GM23338 (cell line): ENCODE measurements at regions not wholly inside any gene's neighbourhood (a gene's known extent, or its start where the extent isn't known, plus 50 kb on each side); places are given as distances from the start of the nearest gene placed in this dataset.

Experiments
- ATAC-seq: fragments of 200-7000 bp; cut with Tn5 transposase; 3 replicates; pipeline ENCODE4 v1.9.1; 2020
- DNase-seq: peaks from one replicate; pipeline ENCODE4 v3.0.0-alpha.2; 2015; ENCODE audit warnings: low spot score
- H2AFZ ChIP-seq: fragments of 200-600 bp; sonication (generic); 2 replicates; pipeline ENCODE4 v1.8.0; 2016; ENCODE audit warnings: antibody characterized with exemption, mild to moderate bottlenecking, moderate library complexity
- H3F3A ChIP-seq: fragments of 200-600 bp; sonication (generic); replicated peaks from 2 replicates; pipeline ENCODE4 v1.8.0; 2017; ENCODE audit warnings: antibody characterized with exemption, mixed run types, low read depth
- H3K27ac ChIP-seq: fragments of 200-600 bp; sonication (generic); 2 replicates; pipeline ENCODE4 v1.6.1; 2016; ENCODE audit warnings: low read depth
- H3K27me3 ChIP-seq: fragments of 200-600 bp; sonication (generic); 2 replicates; pipeline ENCODE4 v1.8.0; 2016; ENCODE audit warnings: mild to moderate bottlenecking, mixed run types, moderate library complexity; ENCODE audit not compliant: insufficient read depth
- H3K36me3 ChIP-seq: fragments of 200-600 bp; sonication (generic); 2 replicates; pipeline ENCODE4 v1.8.0; 2016; ENCODE audit warnings: mild to moderate bottlenecking; ENCODE audit not compliant: insufficient read depth
- H3K4me1 ChIP-seq: fragments of 200-600 bp; sonication (generic); 2 replicates; pipeline ENCODE4 v1.8.0; 2016; ENCODE audit warnings: mild to moderate bottlenecking, moderate library complexity; ENCODE audit not compliant: insufficient read depth
- H3K4me2 ChIP-seq: fragments of 200-600 bp; sonication (generic); 2 replicates; pipeline ENCODE4 v1.7.1; 2017; ENCODE audit warnings: mixed run types
- H3K4me3 ChIP-seq: fragments of 200-600 bp; sonication (generic); 2 replicates; pipeline ENCODE4 v1.6.1; 2016; ENCODE audit warnings: mixed run types
- H3K79me2 ChIP-seq: fragments of 200-600 bp; sonication (generic); replicated peaks from 2 replicates; pipeline ENCODE4 v1.8.0; 2017; ENCODE audit warnings: mild to moderate bottlenecking; ENCODE audit not compliant: insufficient read depth
- H3K9me2 ChIP-seq: fragments of 200-600 bp; sonication (generic); 2 replicates; pipeline ENCODE4 v1.8.0; 2017; ENCODE audit not compliant: insufficient read depth
- H4K20me1 ChIP-seq: fragments of 200-600 bp; sonication (generic); replicated peaks from 2 replicates; pipeline ENCODE4 v1.8.0; 2017; ENCODE audit warnings: mild to moderate bottlenecking; ENCODE audit not compliant: insufficient read depth
- H3K27ac Mint-ChIP-seq: 2 replicates; pipeline ENCODE4 v1.8.0; 2020; ENCODE audit warnings: inconsistent platforms, mild to moderate bottlenecking, moderate library complexity, mixed read lengths
- H3K27me3 Mint-ChIP-seq: 3 replicates; pipeline ENCODE4 v1.8.0; 2022; ENCODE audit warnings: low read depth, mild to moderate bottlenecking, moderate library complexity, mixed read lengths, inconsistent platforms; ENCODE audit not compliant: insufficient read depth, poor library complexity
- H3K36me3 Mint-ChIP-seq: 3 replicates; pipeline ENCODE4 v1.8.0; 2021; ENCODE audit warnings: low read depth, mild to moderate bottlenecking, inconsistent platforms, moderate library complexity, mixed read lengths
- H3K4me1 Mint-ChIP-seq: 3 replicates; pipeline ENCODE4 v1.8.0; 2020; ENCODE audit warnings: mild to moderate bottlenecking, inconsistent platforms, mixed read lengths
- H3K4me3 Mint-ChIP-seq: 3 replicates; pipeline ENCODE4 v1.8.0; 2021; ENCODE audit warnings: moderate library complexity, mild to moderate bottlenecking, inconsistent platforms, mixed read lengths
- H3K9me3 Mint-ChIP-seq: 3 replicates; pipeline ENCODE4 v1.8.0; 2020; ENCODE audit warnings: moderate library complexity, mild to moderate bottlenecking, inconsistent platforms, mixed read lengths
- CREB1 ChIP-seq: fragments of 250-450 bp; sonication (Bioruptor Pico); IDR thresholded peaks from 2 replicates; pipeline ENCODE4 v1.5.0; 2020; ENCODE audit warnings: low read depth, mild to moderate bottlenecking, moderate library complexity
- EZH2 ChIP-seq: fragments of 200-600 bp; sonication (generic); IDR thresholded peaks from one replicate; pipeline ENCODE4 v1.8.0; 2017; ENCODE audit warnings: antibody characterized with exemption, mild to moderate bottlenecking, low read depth; ENCODE audit not compliant: unreplicated experiment
- EZH2phosphoT487 ChIP-seq: fragments of 200-600 bp; sonication (generic); IDR thresholded peaks from one replicate; pipeline ENCODE4 v1.8.1; 2018; ENCODE audit warnings: antibody characterized with exemption; ENCODE audit not compliant: unreplicated experiment
- JUNB ChIP-seq: IDR thresholded peaks from one replicate; pipeline ENCODE4 v1.6.1; 2016; ENCODE audit warnings: antibody characterized with exemption; ENCODE audit not compliant: unreplicated experiment
- NANOG ChIP-seq: IDR thresholded peaks from 2 replicates; pipeline ENCODE4 v1.6.1; 2016; ENCODE audit warnings: antibody characterized with exemption, borderline replicate concordance
- POLR2AphosphoS5 ChIP-seq: IDR thresholded peaks from 2 replicates; pipeline ENCODE4 v1.6.1; 2016; ENCODE audit warnings: antibody characterized with exemption, low read depth
- STAT1 ChIP-seq: IDR thresholded peaks from one replicate; pipeline ENCODE4 v1.6.1; 2016; ENCODE audit warnings: antibody characterized with exemption; ENCODE audit not compliant: unreplicated experiment
- ZNF114 ChIP-seq: fragments of 250-450 bp; sonication (Bioruptor Pico); IDR thresholded peaks from 2 replicates; pipeline ENCODE4 v1.5.0; 2020; ENCODE audit warnings: mild to moderate bottlenecking, moderate library complexity
- ZNF331 ChIP-seq: fragments of 250-450 bp; sonication (Bioruptor Pico); IDR thresholded peaks from 2 replicates; pipeline ENCODE4 v1.5.0; 2020; ENCODE audit warnings: low read depth, mild to moderate bottlenecking, moderate library complexity
- TF ChIP-seq, protein P1 (sequence below): IDR thresholded peaks from one replicate; pipeline ENCODE4 v1.6.1; 2018; ENCODE audit warnings: antibody characterized with exemption; ENCODE audit not compliant: unreplicated experiment
- TF ChIP-seq, protein P2 (sequence below): IDR thresholded peaks from 2 replicates; pipeline ENCODE4 v1.6.1; 2016; ENCODE audit warnings: antibody characterized with exemption
- TF ChIP-seq, protein P3 (sequence below): fragments of 250-450 bp; sonication (Bioruptor Pico); IDR thresholded peaks from 2 replicates; pipeline ENCODE4 v1.5.0; 2020; ENCODE audit warnings: mild to moderate bottlenecking, moderate library complexity
- TF ChIP-seq, protein P4 (sequence below), 2 experiments: fragments of 200-600 bp in 1 of 2; sonication (generic) in 1 of 2; conservative IDR thresholded peaks; 2 replicates each; pipeline versions ENCODE4 v1.5.1 to v1.6.1; 2016 to 2017; ENCODE audit warnings: antibody characterized with exemption in 2 of 2, low read depth in 2 of 2, mild to moderate bottlenecking in 2 of 2, moderate library complexity in 1 of 2

DNA sequence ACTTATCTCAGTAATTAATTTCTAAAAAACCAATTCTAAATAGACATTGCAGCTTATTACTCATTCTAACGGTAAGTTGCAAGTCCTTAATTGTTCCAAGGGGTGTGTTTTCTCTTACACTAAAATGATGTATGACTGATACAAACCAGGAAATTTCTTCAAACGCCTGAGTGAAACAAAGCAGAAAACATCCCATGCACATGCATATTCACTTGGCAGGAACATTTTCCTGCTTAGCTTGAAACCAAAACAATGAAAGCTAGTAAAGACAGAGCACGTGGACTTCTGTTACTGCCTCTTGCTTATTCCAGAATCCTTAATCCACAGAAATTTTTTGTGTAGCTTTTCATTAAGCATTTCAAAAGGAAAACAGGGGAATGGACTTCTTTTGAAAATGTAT, 187.7 kb downstream of the MTERF1 start:
- no peak overlapping the region for H3K4me3 Mint-ChIP-seq
- Histone ChIP-seq H3K27me3 (no peaks in the 10 kb centered on the region), H3K4me2 (peak overlapping the region; percentile 22), H3K9me2 (peaks cover 10% of the 10 kb centered on the region; the same call in 1 of the 2 replicates), H3K36me3 (no peaks in the 10 kb centered on the region), H4K20me1 (no peaks in the 10 kb centered on the region), H3K4me3 (no peak overlapping the region), H3K27ac (no peak overlapping the region), H3K79me2 (no peaks in the 10 kb centered on the region), H3K4me1 (peaks cover 11% of the 10 kb centered on the region; the same call in 1 of the 2 replicates), H3F3A (no peaks in the 10 kb centered on the region), H2AFZ (no peak overlapping the region)
- H3K27me3 Mint-ChIP-seq: no peaks in the 10 kb centered on the region
- DNase-seq: no peak
- TF ChIP-seq POLR2AphosphoS5 (no peak), ZNF114 (CRISPR knock-in tag) (no peak), JUNB (no peak), STAT1 (no peak), EZH2phosphoT487 (no peak), ZNF331 (no peak), CREB1 (CRISPR knock-in tag) (no peak), EZH2 (no peak), NANOG (no peak)
- TF ChIP-seq, protein P1, sequence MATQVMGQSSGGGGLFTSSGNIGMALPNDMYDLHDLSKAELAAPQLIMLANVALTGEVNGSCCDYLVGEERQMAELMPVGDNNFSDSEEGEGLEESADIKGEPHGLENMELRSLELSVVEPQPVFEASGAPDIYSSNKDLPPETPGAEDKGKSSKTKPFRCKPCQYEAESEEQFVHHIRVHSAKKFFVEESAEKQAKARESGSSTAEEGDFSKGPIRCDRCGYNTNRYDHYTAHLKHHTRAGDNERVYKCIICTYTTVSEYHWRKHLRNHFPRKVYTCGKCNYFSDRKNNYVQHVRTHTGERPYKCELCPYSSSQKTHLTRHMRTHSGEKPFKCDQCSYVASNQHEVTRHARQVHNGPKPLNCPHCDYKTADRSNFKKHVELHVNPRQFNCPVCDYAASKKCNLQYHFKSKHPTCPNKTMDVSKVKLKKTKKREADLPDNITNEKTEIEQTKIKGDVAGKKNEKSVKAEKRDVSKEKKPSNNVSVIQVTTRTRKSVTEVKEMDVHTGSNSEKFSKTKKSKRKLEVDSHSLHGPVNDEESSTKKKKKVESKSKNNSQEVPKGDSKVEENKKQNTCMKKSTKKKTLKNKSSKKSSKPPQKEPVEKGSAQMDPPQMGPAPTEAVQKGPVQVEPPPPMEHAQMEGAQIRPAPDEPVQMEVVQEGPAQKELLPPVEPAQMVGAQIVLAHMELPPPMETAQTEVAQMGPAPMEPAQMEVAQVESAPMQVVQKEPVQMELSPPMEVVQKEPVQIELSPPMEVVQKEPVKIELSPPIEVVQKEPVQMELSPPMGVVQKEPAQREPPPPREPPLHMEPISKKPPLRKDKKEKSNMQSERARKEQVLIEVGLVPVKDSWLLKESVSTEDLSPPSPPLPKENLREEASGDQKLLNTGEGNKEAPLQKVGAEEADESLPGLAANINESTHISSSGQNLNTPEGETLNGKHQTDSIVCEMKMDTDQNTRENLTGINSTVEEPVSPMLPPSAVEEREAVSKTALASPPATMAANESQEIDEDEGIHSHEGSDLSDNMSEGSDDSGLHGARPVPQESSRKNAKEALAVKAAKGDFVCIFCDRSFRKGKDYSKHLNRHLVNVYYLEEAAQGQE: no peak
- TF ChIP-seq, protein P2, sequence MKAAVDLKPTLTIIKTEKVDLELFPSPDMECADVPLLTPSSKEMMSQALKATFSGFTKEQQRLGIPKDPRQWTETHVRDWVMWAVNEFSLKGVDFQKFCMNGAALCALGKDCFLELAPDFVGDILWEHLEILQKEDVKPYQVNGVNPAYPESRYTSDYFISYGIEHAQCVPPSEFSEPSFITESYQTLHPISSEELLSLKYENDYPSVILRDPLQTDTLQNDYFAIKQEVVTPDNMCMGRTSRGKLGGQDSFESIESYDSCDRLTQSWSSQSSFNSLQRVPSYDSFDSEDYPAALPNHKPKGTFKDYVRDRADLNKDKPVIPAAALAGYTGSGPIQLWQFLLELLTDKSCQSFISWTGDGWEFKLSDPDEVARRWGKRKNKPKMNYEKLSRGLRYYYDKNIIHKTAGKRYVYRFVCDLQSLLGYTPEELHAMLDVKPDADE: no peak
- TF ChIP-seq, protein P3, sequence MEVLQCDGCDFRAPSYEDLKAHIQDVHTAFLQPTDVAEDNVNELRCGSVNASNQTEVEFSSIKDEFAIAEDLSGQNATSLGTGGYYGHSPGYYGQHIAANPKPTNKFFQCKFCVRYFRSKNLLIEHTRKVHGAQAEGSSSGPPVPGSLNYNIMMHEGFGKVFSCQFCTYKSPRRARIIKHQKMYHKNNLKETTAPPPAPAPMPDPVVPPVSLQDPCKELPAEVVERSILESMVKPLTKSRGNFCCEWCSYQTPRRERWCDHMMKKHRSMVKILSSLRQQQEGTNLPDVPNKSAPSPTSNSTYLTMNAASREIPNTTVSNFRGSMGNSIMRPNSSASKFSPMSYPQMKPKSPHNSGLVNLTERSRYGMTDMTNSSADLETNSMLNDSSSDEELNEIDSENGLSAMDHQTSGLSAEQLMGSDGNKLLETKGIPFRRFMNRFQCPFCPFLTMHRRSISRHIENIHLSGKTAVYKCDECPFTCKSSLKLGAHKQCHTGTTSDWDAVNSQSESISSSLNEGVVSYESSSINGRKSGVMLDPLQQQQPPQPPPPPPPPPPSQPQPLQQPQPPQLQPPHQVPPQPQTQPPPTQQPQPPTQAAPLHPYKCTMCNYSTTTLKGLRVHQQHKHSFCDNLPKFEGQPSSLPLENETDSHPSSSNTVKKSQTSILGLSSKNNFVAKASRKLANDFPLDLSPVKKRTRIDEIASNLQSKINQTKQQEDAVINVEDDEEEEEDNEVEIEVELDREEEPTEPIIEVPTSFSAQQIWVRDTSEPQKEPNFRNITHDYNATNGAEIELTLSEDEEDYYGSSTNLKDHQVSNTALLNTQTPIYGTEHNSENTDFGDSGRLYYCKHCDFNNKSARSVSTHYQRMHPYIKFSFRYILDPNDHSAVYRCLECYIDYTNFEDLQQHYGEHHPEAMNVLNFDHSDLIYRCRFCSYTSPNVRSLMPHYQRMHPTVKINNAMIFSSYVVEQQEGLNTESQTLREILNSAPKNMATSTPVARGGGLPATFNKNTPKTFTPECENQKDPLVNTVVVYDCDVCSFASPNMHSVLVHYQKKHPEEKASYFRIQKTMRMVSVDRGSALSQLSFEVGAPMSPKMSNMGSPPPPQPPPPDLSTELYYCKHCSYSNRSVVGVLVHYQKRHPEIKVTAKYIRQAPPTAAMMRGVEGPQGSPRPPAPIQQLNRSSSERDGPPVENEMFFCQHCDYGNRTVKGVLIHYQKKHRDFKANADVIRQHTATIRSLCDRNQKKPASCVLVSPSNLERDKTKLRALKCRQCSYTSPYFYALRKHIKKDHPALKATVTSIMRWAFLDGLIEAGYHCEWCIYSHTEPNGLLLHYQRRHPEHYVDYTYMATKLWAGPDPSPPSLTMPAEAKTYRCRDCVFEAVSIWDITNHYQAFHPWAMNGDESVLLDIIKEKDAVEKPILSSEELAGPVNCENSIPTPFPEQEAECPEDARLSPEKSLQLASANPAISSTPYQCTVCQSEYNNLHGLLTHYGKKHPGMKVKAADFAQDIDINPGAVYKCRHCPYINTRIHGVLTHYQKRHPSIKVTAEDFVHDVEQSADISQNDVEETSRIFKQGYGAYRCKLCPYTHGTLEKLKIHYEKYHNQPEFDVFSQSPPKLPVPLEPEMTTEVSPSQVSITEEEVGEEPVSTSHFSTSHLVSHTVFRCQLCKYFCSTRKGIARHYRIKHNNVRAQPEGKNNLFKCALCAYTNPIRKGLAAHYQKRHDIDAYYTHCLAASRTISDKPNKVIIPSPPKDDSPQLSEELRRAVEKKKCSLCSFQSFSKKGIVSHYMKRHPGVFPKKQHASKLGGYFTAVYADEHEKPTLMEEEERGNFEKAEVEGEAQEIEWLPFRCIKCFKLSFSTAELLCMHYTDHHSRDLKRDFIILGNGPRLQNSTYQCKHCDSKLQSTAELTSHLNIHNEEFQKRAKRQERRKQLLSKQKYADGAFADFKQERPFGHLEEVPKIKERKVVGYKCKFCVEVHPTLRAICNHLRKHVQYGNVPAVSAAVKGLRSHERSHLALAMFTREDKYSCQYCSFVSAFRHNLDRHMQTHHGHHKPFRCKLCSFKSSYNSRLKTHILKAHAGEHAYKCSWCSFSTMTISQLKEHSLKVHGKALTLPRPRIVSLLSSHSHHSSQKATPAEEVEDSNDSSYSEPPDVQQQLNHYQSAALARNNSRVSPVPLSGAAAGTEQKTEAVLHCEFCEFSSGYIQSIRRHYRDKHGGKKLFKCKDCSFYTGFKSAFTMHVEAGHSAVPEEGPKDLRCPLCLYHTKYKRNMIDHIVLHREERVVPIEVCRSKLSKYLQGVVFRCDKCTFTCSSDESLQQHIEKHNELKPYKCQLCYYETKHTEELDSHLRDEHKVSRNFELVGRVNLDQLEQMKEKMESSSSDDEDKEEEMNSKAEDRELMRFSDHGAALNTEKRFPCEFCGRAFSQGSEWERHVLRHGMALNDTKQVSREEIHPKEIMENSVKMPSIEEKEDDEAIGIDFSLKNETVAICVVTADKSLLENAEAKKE (CRISPR knock-in tag): no peak
- TF ChIP-seq, protein P4, sequence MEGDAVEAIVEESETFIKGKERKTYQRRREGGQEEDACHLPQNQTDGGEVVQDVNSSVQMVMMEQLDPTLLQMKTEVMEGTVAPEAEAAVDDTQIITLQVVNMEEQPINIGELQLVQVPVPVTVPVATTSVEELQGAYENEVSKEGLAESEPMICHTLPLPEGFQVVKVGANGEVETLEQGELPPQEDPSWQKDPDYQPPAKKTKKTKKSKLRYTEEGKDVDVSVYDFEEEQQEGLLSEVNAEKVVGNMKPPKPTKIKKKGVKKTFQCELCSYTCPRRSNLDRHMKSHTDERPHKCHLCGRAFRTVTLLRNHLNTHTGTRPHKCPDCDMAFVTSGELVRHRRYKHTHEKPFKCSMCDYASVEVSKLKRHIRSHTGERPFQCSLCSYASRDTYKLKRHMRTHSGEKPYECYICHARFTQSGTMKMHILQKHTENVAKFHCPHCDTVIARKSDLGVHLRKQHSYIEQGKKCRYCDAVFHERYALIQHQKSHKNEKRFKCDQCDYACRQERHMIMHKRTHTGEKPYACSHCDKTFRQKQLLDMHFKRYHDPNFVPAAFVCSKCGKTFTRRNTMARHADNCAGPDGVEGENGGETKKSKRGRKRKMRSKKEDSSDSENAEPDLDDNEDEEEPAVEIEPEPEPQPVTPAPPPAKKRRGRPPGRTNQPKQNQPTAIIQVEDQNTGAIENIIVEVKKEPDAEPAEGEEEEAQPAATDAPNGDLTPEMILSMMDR (conservative IDR thresholded peaks at IDR 0.05; ENCODE audit: low read depth in 2 of 2): no peak
- no peaks in the 10 kb centered on the region for H3K36me3 Mint-ChIP-seq
- H3K4me1 Mint-ChIP-seq: peaks cover 28% of the 10 kb centered on the region
- no peaks in the 10 kb centered on the region for H3K9me3 Mint-ChIP-seq
- no peak for ATAC-seq
- no peak overlapping the region for H3K27ac Mint-ChIP-seq
